GM23248 (cell line): ENCODE measurements at regions not wholly inside any gene's neighbourhood (a gene's known extent, or its start where the extent isn't known, plus 50 kb on each side); places are given as distances from the start of the nearest gene placed in this dataset.

ENCODE experiments used
- DNase-seq: peaks from one replicate; pipeline ENCODE4 v3.0.0-alpha.2; 2015
- H2AFZ ChIP-seq: fragments of 200-600 bp; sonication (generic); 2 replicates; pipeline ENCODE4 v1.6.1; 2016; ENCODE audit warnings: antibody characterized with exemption
- H3F3A ChIP-seq: fragments of 200-600 bp; sonication (generic); 2 replicates; pipeline ENCODE4 v1.6.1; 2016; ENCODE audit warnings: mild to moderate bottlenecking, antibody characterized with exemption, mixed run types; ENCODE audit not compliant: insufficient read depth
- H3K27ac ChIP-seq: fragments of 200-600 bp; sonication (generic); 2 replicates; pipeline ENCODE4 v1.5.1; 2016; ENCODE audit warnings: mild to moderate bottlenecking
- H3K27me3 ChIP-seq: fragments of 200-600 bp; sonication (generic); replicated peaks from 2 replicates; pipeline ENCODE4 v1.6.1; 2016; ENCODE audit warnings: mild to moderate bottlenecking; ENCODE audit not compliant: insufficient read depth
- H3K36me3 ChIP-seq: fragments of 200-600 bp; sonication (generic); 2 replicates; pipeline ENCODE4 v1.6.1; 2016; ENCODE audit warnings: low read depth, mild to moderate bottlenecking
- H3K4me1 ChIP-seq: fragments of 200-600 bp; sonication (generic); 2 replicates; pipeline ENCODE4 v1.6.1; 2016; ENCODE audit warnings: mild to moderate bottlenecking; ENCODE audit not compliant: insufficient read depth
- H3K4me2 ChIP-seq: fragments of 200-600 bp; sonication (generic); one replicate; pipeline ENCODE4 v1.6.1; 2016; ENCODE audit warnings: mild to moderate bottlenecking; ENCODE audit not compliant: unreplicated experiment
- H3K4me3 ChIP-seq: fragments of 200-600 bp; sonication (generic); 2 replicates; pipeline ENCODE4 v1.5.1; 2016; ENCODE audit warnings: mild to moderate bottlenecking
- H3K79me2 ChIP-seq: fragments of 200-600 bp; sonication (generic); 2 replicates; pipeline ENCODE4 v1.6.1; 2016; ENCODE audit warnings: mild to moderate bottlenecking; ENCODE audit not compliant: insufficient read depth
- H3K9ac ChIP-seq: fragments of 200-600 bp; sonication (generic); 2 replicates; pipeline ENCODE4 v1.6.1; 2016; ENCODE audit warnings: mild to moderate bottlenecking
- H3K9me2 ChIP-seq: fragments of 200-600 bp; sonication (generic); 2 replicates; pipeline ENCODE4 v1.6.1; 2016; ENCODE audit warnings: mixed run types, mild to moderate bottlenecking, moderate library complexity; ENCODE audit not compliant: insufficient read depth
- H3K9me3 ChIP-seq: fragments of 200-600 bp; sonication (generic); one replicate; pipeline ENCODE4 v1.6.1; 2017; ENCODE audit warnings: low read depth
- H4K20me1 ChIP-seq: fragments of 200-600 bp; sonication (generic); 2 replicates; pipeline ENCODE4 v1.6.0; 2016; ENCODE audit not compliant: insufficient read depth
- EZH2 ChIP-seq: fragments of 200-600 bp; sonication (generic); IDR thresholded peaks from 2 replicates; pipeline ENCODE4 v1.6.1; 2018; ENCODE audit warnings: antibody characterized with exemption, mild to moderate bottlenecking; ENCODE audit not compliant: insufficient read depth, poor library complexity, severe bottlenecking
- EZH2phosphoT487 ChIP-seq: fragments of 200-600 bp; sonication (generic); IDR thresholded peaks from 2 replicates; pipeline ENCODE4 v1.6.1; 2018; ENCODE audit warnings: antibody characterized with exemption, moderate library complexity, mild to moderate bottlenecking, low read depth; ENCODE audit not compliant: insufficient read depth
- WGBS, 2 experiments: methylation state at CpG; one replicate each; pipeline ENCODE4 v1.1.6; 2015 to 2017; ENCODE audit warnings: low lambda C conversion rate in 2 of 2, low coverage in 1 of 2; ENCODE audit errors: missing lambda C conversion rate in 2 of 2; 5-methylcytosine and 5-hydroxymethylcytosine counted together
- in situ Hi-C: fragments of 300-500 bp; cut with MboI; formaldehyde crosslinking; loops from 2 replicates; pipeline ENCODE4 v1.15.0; 2020

- Histone ChIP-seq H3K4me1 (no peaks in the 10 kb centered on the region), H3K9me2 (no peaks in the 10 kb centered on the region), H3K4me2 (no peak overlapping the region), H3K4me3 (no peak overlapping the region), H2AFZ (no peak overlapping the region; the same call in 1 of the 2 replicates), H3F3A (no peaks in the 10 kb centered on the region), H3K9me3 (no peaks in the 10 kb centered on the region), H3K36me3 (no peaks in the 10 kb centered on the region), H3K27ac (no peak overlapping the region), H3K9ac (no peak overlapping the region), H3K27me3 (no peaks in the 10 kb centered on the region), H3K79me2 (no peaks in the 10 kb centered on the region), H4K20me1 (no peaks in the 10 kb centered on the region)
- in situ Hi-C loops: no loop called here
- TF ChIP-seq EZH2phosphoT487 (no peak), EZH2 (no peak)
- 82 to 84% methylated on average over 7 of the region's 7 CpGs for WGBS, 2 experiments
- no peak for DNase-seq
Measured at GRCh38 chr5:58076483-58077257, 383.2 kb downstream of the PLK2 start.

GRCh38 chr5:58075907-58076306 lies 384.0 kb downstream of the PLK2 start:
- Histone ChIP-seq H2AFZ (no peak overlapping the region), H3K27me3 (no peaks in the 10 kb centered on the region), H3K79me2 (no peaks in the 10 kb centered on the region), H3K4me1 (no peaks in the 10 kb centered on the region), H3K36me3 (no peaks in the 10 kb centered on the region), H3K9me2 (no peaks in the 10 kb centered on the region), H3F3A (no peaks in the 10 kb centered on the region), H3K9me3 (no peaks in the 10 kb centered on the region), H3K4me2 (no peak overlapping the region), H3K9ac (no peak overlapping the region), H4K20me1 (no peaks in the 10 kb centered on the region), H3K27ac (no peak overlapping the region), H3K4me3 (no peak overlapping the region)
- in situ Hi-C loops: no loop called here
- DNase-seq: no peak
- TF ChIP-seq EZH2phosphoT487: no peak
- TF ChIP-seq EZH2: no peak
- whole genome bisulfite sequencing, 2 experiments: 77 to 83% methylated on average over 3 of the region's 3 CpGs

GRCh38 chr5:58074717-58075116 lies 385.2 kb downstream of the PLK2 start:
- no peak overlapping the region for H3K4me3 ChIP-seq

GRCh38 chr5:58074222-58074621 lies 385.7 kb downstream of the PLK2 start:
- no peak overlapping the region for H3K4me2 ChIP-seq
- H3K4me3 ChIP-seq: no peak overlapping the region
- H3K36me3 ChIP-seq: no peaks in the 10 kb centered on the region
- no peaks in the 10 kb centered on the region for H3K27me3 ChIP-seq
- H3K4me1 ChIP-seq: no peaks in the 10 kb centered on the region
- WGBS, 2 experiments: 50 to 52% methylated on average over 4 of the region's 4 CpGs
- no peaks in the 10 kb centered on the region for H4K20me1 ChIP-seq
- no peak overlapping the region for H3K27ac ChIP-seq
- in situ Hi-C loops: no loop called here
- no peak for TF ChIP-seq EZH2
- no peak for TF ChIP-seq EZH2phosphoT487
- H3F3A ChIP-seq: no peaks in the 10 kb centered on the region
- no peaks in the 10 kb centered on the region for H3K9me2 ChIP-seq
- H3K79me2 ChIP-seq: no peaks in the 10 kb centered on the region
- no peak overlapping the region for H3K9ac ChIP-seq
- no peak overlapping the region for H2AFZ ChIP-seq
- H3K9me3 ChIP-seq: no peaks in the 10 kb centered on the region
- no peak for DNase-seq

More at GRCh38 chr5:58074717-58075116, 385.2 kb downstream of the PLK2 start:
- Histone ChIP-seq H3K9ac (no peak overlapping the region), H3K27me3 (no peaks in the 10 kb centered on the region), H3K79me2 (no peaks in the 10 kb centered on the region), H2AFZ (no peak overlapping the region), H3K36me3 (no peaks in the 10 kb centered on the region), H3K4me1 (no peaks in the 10 kb centered on the region), H3K27ac (no peak overlapping the region), H3K4me2 (no peak overlapping the region), H3K9me3 (no peaks in the 10 kb centered on the region), H4K20me1 (no peaks in the 10 kb centered on the region), H3F3A (no peaks in the 10 kb centered on the region), H3K9me2 (no peaks in the 10 kb centered on the region)
- TF ChIP-seq EZH2: no peak
- no peak for TF ChIP-seq EZH2phosphoT487
- no peak for DNase-seq
- WGBS, 2 experiments: 77% methylated on average over 7 of the region's 7 CpGs
- in situ Hi-C loops: no loop called here
